GM23338 (cell line): ENCODE measurements at regions not wholly inside any gene's neighbourhood (a gene's known extent, or its start where the extent isn't known, plus 50 kb on each side); places are given as distances from the start of the nearest gene placed in this dataset.

ENCODE experiments used
- CREB1 ChIP-seq: fragments of 250-450 bp; sonication (Bioruptor Pico); IDR thresholded peaks from 2 replicates; pipeline ENCODE4 v1.5.0; 2020; ENCODE audit warnings: low read depth, mild to moderate bottlenecking, moderate library complexity
- ETS1 ChIP-seq: IDR thresholded peaks from 2 replicates; pipeline ENCODE4 v1.6.1; 2016; ENCODE audit warnings: antibody characterized with exemption
- EZH2 ChIP-seq: fragments of 200-600 bp; sonication (generic); IDR thresholded peaks from one replicate; pipeline ENCODE4 v1.8.0; 2017; ENCODE audit warnings: antibody characterized with exemption, mild to moderate bottlenecking, low read depth; ENCODE audit not compliant: unreplicated experiment
- POLR2AphosphoS5 ChIP-seq: IDR thresholded peaks from 2 replicates; pipeline ENCODE4 v1.6.1; 2016; ENCODE audit warnings: antibody characterized with exemption, low read depth
- REST ChIP-seq: IDR thresholded peaks from one replicate; pipeline ENCODE4 v1.6.1; 2018; ENCODE audit warnings: antibody characterized with exemption; ENCODE audit not compliant: unreplicated experiment
- ZNF331 ChIP-seq: fragments of 250-450 bp; sonication (Bioruptor Pico); IDR thresholded peaks from 2 replicates; pipeline ENCODE4 v1.5.0; 2020; ENCODE audit warnings: low read depth, mild to moderate bottlenecking, moderate library complexity
- TF ChIP-seq, protein P1 (sequence below), 2 experiments: fragments of 200-600 bp in 1 of 2; sonication (generic) in 1 of 2; conservative IDR thresholded peaks; 2 replicates each; pipeline versions ENCODE4 v1.5.1 to v1.6.1; 2016 to 2017; ENCODE audit warnings: antibody characterized with exemption in 2 of 2, low read depth in 2 of 2, mild to moderate bottlenecking in 2 of 2, moderate library complexity in 1 of 2

- TF ChIP-seq, protein P1, sequence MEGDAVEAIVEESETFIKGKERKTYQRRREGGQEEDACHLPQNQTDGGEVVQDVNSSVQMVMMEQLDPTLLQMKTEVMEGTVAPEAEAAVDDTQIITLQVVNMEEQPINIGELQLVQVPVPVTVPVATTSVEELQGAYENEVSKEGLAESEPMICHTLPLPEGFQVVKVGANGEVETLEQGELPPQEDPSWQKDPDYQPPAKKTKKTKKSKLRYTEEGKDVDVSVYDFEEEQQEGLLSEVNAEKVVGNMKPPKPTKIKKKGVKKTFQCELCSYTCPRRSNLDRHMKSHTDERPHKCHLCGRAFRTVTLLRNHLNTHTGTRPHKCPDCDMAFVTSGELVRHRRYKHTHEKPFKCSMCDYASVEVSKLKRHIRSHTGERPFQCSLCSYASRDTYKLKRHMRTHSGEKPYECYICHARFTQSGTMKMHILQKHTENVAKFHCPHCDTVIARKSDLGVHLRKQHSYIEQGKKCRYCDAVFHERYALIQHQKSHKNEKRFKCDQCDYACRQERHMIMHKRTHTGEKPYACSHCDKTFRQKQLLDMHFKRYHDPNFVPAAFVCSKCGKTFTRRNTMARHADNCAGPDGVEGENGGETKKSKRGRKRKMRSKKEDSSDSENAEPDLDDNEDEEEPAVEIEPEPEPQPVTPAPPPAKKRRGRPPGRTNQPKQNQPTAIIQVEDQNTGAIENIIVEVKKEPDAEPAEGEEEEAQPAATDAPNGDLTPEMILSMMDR (conservative IDR thresholded peaks at IDR 0.05; ENCODE audit: low read depth in 2 of 2): no peak
- TF ChIP-seq CREB1 (CRISPR knock-in tag) (no peak), POLR2AphosphoS5 (no peak), REST (no peak), EZH2 (no peak), ETS1 (no peak), ZNF331 (CRISPR knock-in tag) (no peak)
These were observed 886.6 kb upstream of the ADGRB3 start for GRCh38 chr6:67748521-67748920.
